NCI-H748 (cell line): ENCODE measurements at regions not wholly inside any gene's neighbourhood (a gene's known extent, or its start where the extent isn't known, plus 50 kb on each side); places are given as distances from the start of the nearest gene placed in this dataset.

Source experiments
- DNase-seq: peaks from one replicate; lab custom pipeline; 2025; ENCODE audit not compliant: unreplicated experiment; lab: John Stamatoyannopoulos, UW

- no peak for DNase-seq
Measured at GRCh38 chr5:68476854-68477253, 261.3 kb downstream of the PIK3R1 start.

GRCh38 chr5:68478301-68479095 is 262.9 kb downstream of the PIK3R1 start:
- DNase-seq, result peak; percentile 13

DNA sequence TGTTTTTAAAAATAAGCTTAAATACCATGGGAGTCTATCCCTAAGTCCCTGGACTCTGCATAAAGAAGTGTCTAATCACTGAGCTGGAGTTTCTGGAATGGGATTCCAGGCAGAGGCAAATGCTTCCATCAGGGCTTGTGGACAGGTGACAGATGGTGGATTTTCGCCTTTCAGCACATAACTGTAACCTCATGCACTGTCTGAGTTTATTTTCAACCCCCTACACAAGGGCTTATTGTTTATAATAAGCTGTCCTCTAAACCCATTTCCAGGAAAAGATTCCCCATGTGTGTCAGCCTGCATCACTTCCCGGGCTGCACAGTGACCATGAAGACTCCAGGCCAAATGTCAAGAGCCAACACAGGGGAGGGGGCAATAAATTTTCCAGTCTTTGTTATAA is 264.0 kb downstream of the PIK3R1 start:
- no peak for DNase-seq

DNA sequence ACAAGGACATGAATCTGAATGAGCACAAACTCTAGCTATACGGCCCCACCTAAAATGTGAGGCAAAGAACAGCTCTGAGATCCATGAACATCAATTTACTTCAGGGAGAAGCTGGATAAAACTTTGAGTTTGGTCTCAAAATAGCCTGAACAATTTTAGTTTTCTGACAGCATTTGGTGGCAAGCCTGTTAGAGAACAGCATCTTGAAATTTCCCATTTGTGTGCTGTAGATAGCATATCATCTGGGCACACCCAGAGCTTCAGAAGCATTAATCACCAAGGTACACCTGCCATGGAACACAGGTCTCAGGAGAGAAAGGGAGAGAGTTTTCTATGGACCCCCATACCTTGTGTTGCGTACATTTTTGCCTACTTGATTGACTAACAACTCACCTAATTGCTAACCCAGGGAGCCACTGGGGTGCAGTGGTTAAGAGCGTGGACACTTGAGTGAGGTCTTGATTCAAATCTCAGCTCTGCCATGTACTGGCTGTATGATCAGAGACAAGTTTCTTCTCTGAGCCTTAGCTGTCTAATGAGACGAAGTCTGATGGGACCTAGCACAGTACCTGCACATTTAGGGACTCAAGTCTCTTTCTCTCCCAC is 264.9 kb downstream of the PIK3R1 start:
- no peak for DNase-seq

- DNase-seq, result no peak
Measured at GRCh38 chr5:68482199-68482598, 266.6 kb downstream of the PIK3R1 start.

- DNase-seq, result peak; percentile 50
Measured at GRCh38 chr5:68484307-68485068, 268.9 kb downstream of the PIK3R1 start.

DNA sequence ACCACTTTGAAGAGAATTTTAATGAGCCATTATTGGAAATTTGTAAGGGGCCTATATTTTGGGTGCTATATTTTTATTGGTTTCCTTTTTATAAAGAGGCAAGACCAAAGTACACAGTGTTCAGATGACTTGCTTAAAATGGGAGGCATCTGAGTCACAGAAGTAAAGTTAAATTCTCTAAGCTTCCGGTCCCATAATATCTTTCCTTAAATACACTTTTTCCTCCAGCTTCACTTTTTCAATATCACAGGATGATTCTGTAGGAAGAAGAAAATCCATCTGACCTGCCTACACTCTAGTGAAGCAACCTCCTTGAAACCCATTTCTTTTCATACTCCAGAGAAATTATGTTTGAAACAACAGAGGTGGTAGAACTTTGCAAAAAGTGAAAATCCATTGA is 274.0 kb downstream of the PIK3R1 start:
- no peak for DNase-seq

GRCh38 chr5:68490406-68490805 is 274.9 kb downstream of the PIK3R1 start:
- DNase-seq, result no peak

GRCh38 chr5:68494771-68495170 is 279.2 kb downstream of the PIK3R1 start:
- DNase-seq, result no peak

- DNase-seq, result no peak
Measured at GRCh38 chr5:68499987-68500386, 284.4 kb downstream of the PIK3R1 start.

GRCh38 chr5:68500813-68501212 is 285.3 kb downstream of the PIK3R1 start:
- DNase-seq, result no peak

GRCh38 chr5:68502531-68502930 is 287.0 kb downstream of the PIK3R1 start:
- no peak for DNase-seq

- no peak for DNase-seq
Measured at GRCh38 chr5:68504306-68504705, 288.8 kb downstream of the PIK3R1 start.

DNA sequence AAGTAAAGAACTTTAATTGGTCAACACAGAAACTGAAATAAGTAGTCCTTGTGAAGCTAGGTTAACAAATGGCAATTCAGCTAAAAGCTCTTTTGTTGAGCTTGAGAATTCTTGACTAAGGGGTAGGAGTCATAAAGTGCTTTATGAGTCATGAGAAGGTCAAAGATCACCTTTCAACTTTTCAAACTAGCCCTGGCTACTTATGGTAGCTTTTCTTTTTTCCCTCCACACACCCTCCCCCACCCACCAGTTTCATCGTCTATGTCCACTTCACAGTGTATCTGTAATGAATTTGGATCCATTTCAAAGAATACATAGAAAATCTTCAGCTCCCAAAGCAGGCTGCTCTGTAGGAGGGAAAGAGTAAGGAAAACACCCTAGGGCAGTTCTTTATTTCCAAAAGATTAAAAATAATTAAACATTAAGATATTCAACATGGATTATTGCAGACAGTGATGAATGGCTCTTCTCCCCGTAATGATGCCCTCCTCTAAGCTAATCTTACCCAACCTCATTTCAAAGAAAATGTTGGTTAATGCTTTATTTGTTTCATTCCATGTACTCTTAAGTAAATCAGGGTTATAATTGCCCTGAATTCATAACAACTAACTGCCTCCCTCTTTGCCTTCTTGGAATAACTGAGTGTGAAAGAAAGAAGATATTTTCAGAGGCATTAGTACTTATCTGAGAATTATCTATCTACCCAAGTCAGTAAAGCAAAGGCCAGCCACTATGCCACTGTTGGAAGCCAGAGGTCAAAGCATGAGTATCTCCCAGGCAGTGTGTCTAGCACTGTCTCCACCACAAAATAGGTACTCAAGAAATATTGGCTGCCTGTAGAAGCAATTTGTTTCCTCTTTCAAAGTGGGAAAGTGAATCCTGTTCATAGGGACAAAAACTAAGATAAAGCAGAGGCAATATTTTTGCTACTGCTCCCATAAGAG is 290.6 kb downstream of the PIK3R1 start:
- no peak for DNase-seq

DNA sequence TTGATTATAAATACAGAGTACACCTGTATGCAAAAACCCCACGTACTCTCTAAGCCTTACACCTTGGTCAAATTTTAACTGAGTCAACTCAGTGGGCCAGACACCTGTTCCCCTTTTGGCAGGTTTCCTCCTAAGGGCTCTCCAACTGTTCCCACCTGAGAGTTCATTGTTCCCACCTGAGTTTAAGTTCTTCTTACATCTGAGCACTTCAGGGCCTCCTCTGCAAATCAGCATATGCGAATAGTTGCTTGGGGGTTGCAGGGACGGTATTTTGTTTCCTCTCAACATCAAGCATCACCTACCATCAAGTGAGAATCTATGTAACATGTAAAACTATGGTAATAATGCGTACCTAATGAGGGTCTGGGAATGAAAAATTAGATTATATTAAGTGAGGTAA is 300.0 kb downstream of the PIK3R1 start:
- DNase-seq, result no peak

DNA sequence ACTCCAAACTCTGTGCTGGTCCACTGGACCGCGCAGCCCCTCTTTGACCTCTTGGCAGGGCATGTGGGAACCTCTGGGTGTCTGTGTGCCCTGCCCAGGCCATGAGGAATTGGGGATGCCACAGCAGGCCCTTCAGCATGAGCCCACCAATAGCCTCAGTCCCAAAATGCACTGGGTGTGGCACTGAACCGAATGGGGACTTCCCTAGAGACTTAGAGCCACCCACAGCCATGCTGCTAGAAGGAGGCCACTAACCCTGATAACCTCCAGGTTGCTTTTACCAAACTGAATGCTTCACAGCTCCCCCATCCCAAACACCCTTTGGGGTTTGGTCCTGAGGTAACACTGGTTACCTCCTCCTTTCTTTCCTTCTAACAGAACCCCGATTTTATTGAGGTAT is 302.7 kb downstream of the PIK3R1 start:
- DNase-seq, result no peak

DNA sequence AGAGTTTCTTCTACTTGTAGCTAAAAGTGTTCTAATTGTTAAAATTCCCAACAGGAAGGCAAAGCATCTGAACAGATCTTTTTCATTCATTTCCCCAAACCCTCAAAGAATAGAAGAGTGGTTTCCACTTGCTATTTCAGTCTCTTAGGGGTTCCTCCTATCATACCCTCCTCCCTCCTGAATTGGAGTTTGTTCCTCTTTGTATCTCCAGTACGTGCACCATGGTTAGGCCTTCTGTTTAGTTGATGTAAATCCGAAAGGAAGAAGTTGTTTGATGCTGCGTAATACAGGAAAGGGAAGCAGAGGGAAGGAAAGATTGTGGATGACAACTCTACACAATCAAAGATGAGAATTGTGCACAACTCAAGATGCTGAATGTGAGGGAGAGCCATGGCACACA is 303.6 kb downstream of the PIK3R1 start:
- no peak for DNase-seq

GRCh38 chr5:68521776-68522175 is 306.2 kb downstream of the PIK3R1 start:
- no peak for DNase-seq

DNA sequence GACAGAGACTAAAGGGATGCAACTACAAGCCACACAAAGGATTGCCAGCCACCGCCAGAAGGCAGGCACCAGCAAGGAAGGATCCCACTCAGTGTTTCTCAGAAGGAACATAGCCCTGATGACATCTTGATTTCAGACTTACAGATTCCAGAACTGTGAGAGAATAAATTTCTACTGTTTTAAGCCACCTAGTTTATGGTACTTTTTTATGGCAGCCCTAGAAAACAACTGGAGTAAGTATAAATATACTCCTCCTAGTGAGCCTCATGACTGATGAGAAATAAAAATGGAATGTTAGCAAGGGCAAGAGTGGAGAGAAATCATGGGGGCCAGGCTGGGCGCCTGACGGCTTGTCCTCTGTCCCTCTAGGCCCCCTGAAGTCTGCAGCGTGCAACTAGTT is 307.3 kb downstream of the PIK3R1 start:
- no peak for DNase-seq

DNA sequence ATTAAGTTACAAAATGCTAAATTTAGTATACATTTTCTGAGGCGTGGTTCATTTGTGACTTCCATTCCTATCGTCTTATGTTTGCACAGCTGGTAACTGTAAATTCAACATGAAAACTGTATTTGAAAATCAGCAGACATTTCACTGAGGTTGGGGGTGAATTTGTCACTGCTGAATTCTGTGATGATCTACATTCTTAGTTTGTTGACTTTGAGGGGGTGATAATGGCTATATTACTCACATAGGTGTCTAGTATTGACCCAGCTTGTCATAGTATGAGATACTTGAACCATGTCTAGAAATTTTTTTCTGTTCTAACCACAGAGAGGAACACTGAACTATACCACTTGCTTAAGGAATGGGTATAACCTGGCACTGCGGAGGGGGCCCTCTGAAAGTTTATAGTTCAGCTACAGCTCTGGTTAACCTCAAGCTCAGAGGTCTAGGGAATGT is 313.3 kb downstream of the PIK3R1 start:
- DNase-seq, result peak; percentile 95

- DNase-seq, result no peak
Measured at GRCh38 chr5:68529581-68529980, 314.0 kb downstream of the PIK3R1 start.
